ENCODE measurements at regions not wholly inside any gene's neighbourhood (a gene's known extent, or its start where the extent isn't known, plus 50 kb on each side); places are given as distances from the start of the nearest gene placed in this dataset.

- Histone ChIP-seq H3K36me3 (ENCODE audit: control insufficient read depth in 2 of 2, insufficient read depth in 2 of 2, low read length in 1 of 2) (no peaks in the 10 kb centered on the region), H3K4me1 (ENCODE audit: control insufficient read depth in 2 of 2, insufficient read depth in 2 of 2, low read length in 2 of 2) (no peaks in the 10 kb centered on the region), H3K27ac (ENCODE audit: low read depth in 1 of 2, low read length in 1 of 2) (no peak overlapping the region), H3K9me3 (ENCODE audit: control insufficient read depth in 2 of 2, insufficient read depth in 1 of 2, low read length in 1 of 2) (peaks cover 0 to 6% of the 10 kb centered on the region in 2 donors), H3K4me3 (ENCODE audit: low read length in 2 of 2) (no peak overlapping the region), H3K27me3 (ENCODE audit: control insufficient read depth in 2 of 2, insufficient read depth in 1 of 2, low read length in 1 of 2) (no peaks in the 10 kb centered on the region)
- no peak for DNase-seq (ENCODE audit: low read depth in 6 of 9, low spot score in 9 of 9)
Observed at GRCh38 chr3:152540120-152540519, 271.4 kb downstream of the MBNL1 start.

- Histone ChIP-seq H3K9me3 (ENCODE audit: control insufficient read depth in 2 of 2, insufficient read depth in 1 of 2, low read length in 1 of 2) (no peaks in the 10 kb centered on the region), H3K4me1 (ENCODE audit: control insufficient read depth in 2 of 2, insufficient read depth in 2 of 2, low read length in 2 of 2) (no peaks in the 10 kb centered on the region), H3K27me3 (ENCODE audit: control insufficient read depth in 2 of 2, insufficient read depth in 1 of 2, low read length in 1 of 2) (no peaks in the 10 kb centered on the region), H3K27ac (ENCODE audit: low read depth in 1 of 2, low read length in 1 of 2) (no peak overlapping the region), H3K4me3 (ENCODE audit: low read length in 2 of 2) (no peak overlapping the region), H3K36me3 (ENCODE audit: control insufficient read depth in 2 of 2, insufficient read depth in 2 of 2, low read length in 1 of 2) (no peaks in the 10 kb centered on the region)
- WGBS: 100% methylated on average over 1 of the region's 1 CpG
- no peak for DNase-seq (ENCODE audit: low read depth in 6 of 9, low spot score in 9 of 9)
Observed at GRCh38 chr3:152547153-152547552, 278.4 kb downstream of the MBNL1 start.

- H3K27ac ChIP-seq (ENCODE audit: low read depth in 1 of 2, low read length in 1 of 2): no peak overlapping the region
- H3K4me1 ChIP-seq (ENCODE audit: control insufficient read depth in 2 of 2, insufficient read depth in 2 of 2, low read length in 2 of 2): no peaks in the 10 kb centered on the region
- no peaks in the 10 kb centered on the region for H3K9me3 ChIP-seq (ENCODE audit: control insufficient read depth in 2 of 2, insufficient read depth in 1 of 2, low read length in 1 of 2)
- DNase-seq (ENCODE audit: low read depth in 6 of 9, low spot score in 9 of 9): no peak
- no peaks in the 10 kb centered on the region for H3K36me3 ChIP-seq (ENCODE audit: control insufficient read depth in 2 of 2, insufficient read depth in 2 of 2, low read length in 1 of 2)
- H3K4me3 ChIP-seq (ENCODE audit: low read length in 2 of 2): no peak overlapping the region
- no peaks in the 10 kb centered on the region for H3K27me3 ChIP-seq (ENCODE audit: control insufficient read depth in 2 of 2, insufficient read depth in 1 of 2, low read length in 1 of 2)
Observed at GRCh38 chr3:152549263-152549662, 280.5 kb downstream of the MBNL1 start.

- no peaks in the 10 kb centered on the region for H3K36me3 ChIP-seq (ENCODE audit: control insufficient read depth in 2 of 2, insufficient read depth in 2 of 2, low read length in 1 of 2)
- H3K27ac ChIP-seq (ENCODE audit: low read depth in 1 of 2, low read length in 1 of 2): no peak overlapping the region
- H3K4me3 ChIP-seq (ENCODE audit: low read length in 2 of 2): no peak overlapping the region
- H3K4me1 ChIP-seq (ENCODE audit: control insufficient read depth in 2 of 2, insufficient read depth in 2 of 2, low read length in 2 of 2): no peaks in the 10 kb centered on the region
- no peaks in the 10 kb centered on the region for H3K9me3 ChIP-seq (ENCODE audit: control insufficient read depth in 2 of 2, insufficient read depth in 1 of 2, low read length in 1 of 2)
- H3K27me3 ChIP-seq (ENCODE audit: control insufficient read depth in 2 of 2, insufficient read depth in 1 of 2, low read length in 1 of 2): no peaks in the 10 kb centered on the region
- DNase-seq (ENCODE audit: low read depth in 6 of 9, low spot score in 9 of 9): no peak
- 100% methylated on average over 1 of the region's 1 CpG for whole genome bisulfite sequencing
Observed at GRCh38 chr3:152550284-152550683, 281.6 kb downstream of the MBNL1 start.

- DNase-seq (ENCODE audit: low read depth in 6 of 9, low spot score in 9 of 9): no peak
- WGBS: 95% methylated on average over 3 of the region's 3 CpGs
- Histone ChIP-seq H3K36me3 (ENCODE audit: control insufficient read depth in 2 of 2, insufficient read depth in 2 of 2, low read length in 1 of 2) (no peaks in the 10 kb centered on the region), H3K4me1 (ENCODE audit: control insufficient read depth in 2 of 2, insufficient read depth in 2 of 2, low read length in 2 of 2) (no peaks in the 10 kb centered on the region), H3K4me3 (ENCODE audit: low read length in 2 of 2) (no peak overlapping the region), H3K9me3 (ENCODE audit: control insufficient read depth in 2 of 2, insufficient read depth in 1 of 2, low read length in 1 of 2) (peaks cover 0 to 6% of the 10 kb centered on the region in 2 donors), H3K27me3 (ENCODE audit: control insufficient read depth in 2 of 2, insufficient read depth in 1 of 2, low read length in 1 of 2) (no peaks in the 10 kb centered on the region), H3K27ac (ENCODE audit: low read depth in 1 of 2, low read length in 1 of 2) (no peak overlapping the region)
Observed at GRCh38 chr3:152554980-152555379, 280.0 kb upstream of the P2RY1 start.

- no peaks in the 10 kb centered on the region for H3K4me1 ChIP-seq (ENCODE audit: control insufficient read depth in 2 of 2, insufficient read depth in 2 of 2, low read length in 2 of 2)
- no peak overlapping the region for H3K4me3 ChIP-seq (ENCODE audit: low read length in 2 of 2)
- WGBS: 97% methylated on average over 6 of the region's 6 CpGs
- no peaks in the 10 kb centered on the region for H3K27me3 ChIP-seq (ENCODE audit: control insufficient read depth in 2 of 2, insufficient read depth in 1 of 2, low read length in 1 of 2)
- no peak for DNase-seq (ENCODE audit: low read depth in 6 of 9, low spot score in 9 of 9)
- peaks cover 0 to 6% of the 10 kb centered on the region in 2 donors for H3K9me3 ChIP-seq (ENCODE audit: control insufficient read depth in 2 of 2, insufficient read depth in 1 of 2, low read length in 1 of 2)
- H3K36me3 ChIP-seq (ENCODE audit: control insufficient read depth in 2 of 2, insufficient read depth in 2 of 2, low read length in 1 of 2): no peaks in the 10 kb centered on the region
- no peak overlapping the region for H3K27ac ChIP-seq (ENCODE audit: low read depth in 1 of 2, low read length in 1 of 2)
Observed at GRCh38 chr3:152555666-152556291, 279.2 kb upstream of the P2RY1 start.

GRCh38 chr3:152556731-152557254, 278.1 kb upstream of the P2RY1 start:
- Histone ChIP-seq H3K27me3 (ENCODE audit: control insufficient read depth in 2 of 2, insufficient read depth in 1 of 2, low read length in 1 of 2) (no peaks in the 10 kb centered on the region), H3K4me1 (ENCODE audit: control insufficient read depth in 2 of 2, insufficient read depth in 2 of 2, low read length in 2 of 2) (no peaks in the 10 kb centered on the region), H3K4me3 (ENCODE audit: low read length in 2 of 2) (no peak overlapping the region), H3K9me3 (ENCODE audit: control insufficient read depth in 2 of 2, insufficient read depth in 1 of 2, low read length in 1 of 2) (peaks cover 0 to 6% of the 10 kb centered on the region in 2 donors), H3K27ac (ENCODE audit: low read depth in 1 of 2, low read length in 1 of 2) (no peak overlapping the region), H3K36me3 (ENCODE audit: control insufficient read depth in 2 of 2, insufficient read depth in 2 of 2, low read length in 1 of 2) (no peaks in the 10 kb centered on the region)
- DNase-seq (ENCODE audit: low read depth in 6 of 9, low spot score in 9 of 9): no peak

GRCh38 chr3:152557302-152557999, 277.5 kb upstream of the P2RY1 start:
- 49% methylated on average over 2 of the region's 2 CpGs for WGBS
- H3K27ac ChIP-seq (ENCODE audit: low read depth in 1 of 2, low read length in 1 of 2): no peak overlapping the region
- H3K27me3 ChIP-seq (ENCODE audit: control insufficient read depth in 2 of 2, insufficient read depth in 1 of 2, low read length in 1 of 2): no peaks in the 10 kb centered on the region
- H3K4me3 ChIP-seq (ENCODE audit: low read length in 2 of 2): no peak overlapping the region
- DNase-seq (ENCODE audit: low read depth in 6 of 9, low spot score in 9 of 9): no peak
- H3K4me1 ChIP-seq (ENCODE audit: control insufficient read depth in 2 of 2, insufficient read depth in 2 of 2, low read length in 2 of 2): no peaks in the 10 kb centered on the region
- H3K36me3 ChIP-seq (ENCODE audit: control insufficient read depth in 2 of 2, insufficient read depth in 2 of 2, low read length in 1 of 2): no peaks in the 10 kb centered on the region
- H3K9me3 ChIP-seq (ENCODE audit: control insufficient read depth in 2 of 2, insufficient read depth in 1 of 2, low read length in 1 of 2): peaks cover 0 to 6% of the 10 kb centered on the region in 2 donors

- no peaks in the 10 kb centered on the region for H3K4me1 ChIP-seq (ENCODE audit: control insufficient read depth in 2 of 2, insufficient read depth in 2 of 2, low read length in 2 of 2)
- no peak overlapping the region for H3K27ac ChIP-seq (ENCODE audit: low read depth in 1 of 2, low read length in 1 of 2)
- WGBS: 100% methylated on average over 1 of the region's 1 CpG
- no peak overlapping the region for H3K4me3 ChIP-seq (ENCODE audit: low read length in 2 of 2)
- no peaks in the 10 kb centered on the region for H3K27me3 ChIP-seq (ENCODE audit: control insufficient read depth in 2 of 2, insufficient read depth in 1 of 2, low read length in 1 of 2)
- H3K9me3 ChIP-seq (ENCODE audit: control insufficient read depth in 2 of 2, insufficient read depth in 1 of 2, low read length in 1 of 2): peaks cover 0 to 6% of the 10 kb centered on the region in 2 donors
- no peak for DNase-seq (ENCODE audit: low read depth in 6 of 9, low spot score in 9 of 9)
- H3K36me3 ChIP-seq (ENCODE audit: control insufficient read depth in 2 of 2, insufficient read depth in 2 of 2, low read length in 1 of 2): no peaks in the 10 kb centered on the region
Observed at GRCh38 chr3:152558386-152558785, 276.5 kb upstream of the P2RY1 start.
